GM20431 (cell line): ENCODE measurements at regions not wholly inside any gene's neighbourhood (a gene's known extent, or its start where the extent isn't known, plus 50 kb on each side); places are given as distances from the start of the nearest gene placed in this dataset.

ENCODE experiments used
- in situ Hi-C: fragments of 300-500 bp; cut with MseI, MboI; formaldehyde crosslinking; loops from one replicate; pipeline ENCODE4 v1.15.0; 2020; ENCODE audit warnings: low sequenced_read_pairs; ENCODE audit not compliant: unreplicated experiment

GRCh38 chr9:105141146-105141975 lies 103.1 kb upstream of the SLC44A1 start:
- in situ Hi-C loops = no loop called here

- in situ Hi-C loops = no loop called here
Observed at GRCh38 chr9:105141976-105142250, 102.5 kb upstream of the SLC44A1 start.

- in situ Hi-C loops = no loop called here
Observed at GRCh38 chr9:105142406-105143135, 101.9 kb upstream of the SLC44A1 start.

DNA sequence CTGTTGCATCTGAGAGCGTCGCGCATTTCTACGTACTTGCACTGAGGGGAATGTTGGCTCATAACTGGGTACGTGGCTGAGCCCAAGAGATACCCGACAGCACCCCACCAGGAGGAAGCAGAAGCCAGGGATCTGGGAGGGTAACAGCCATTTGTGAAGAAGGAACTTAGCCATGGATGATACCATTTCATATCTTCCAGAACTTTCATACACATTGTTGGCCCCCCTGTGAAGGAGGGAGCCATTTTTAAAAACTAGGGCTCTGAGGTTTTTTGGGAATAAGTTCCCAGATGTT lies 101.4 kb upstream of the SLC44A1 start:
- in situ Hi-C loops = no loop called here

- in situ Hi-C loops = no loop called here
Observed at GRCh38 chr9:105144076-105144475, 100.4 kb upstream of the SLC44A1 start.

GRCh38 chr9:105144841-105145240 lies 99.6 kb upstream of the SLC44A1 start:
- in situ Hi-C loops = no loop called here

DNA sequence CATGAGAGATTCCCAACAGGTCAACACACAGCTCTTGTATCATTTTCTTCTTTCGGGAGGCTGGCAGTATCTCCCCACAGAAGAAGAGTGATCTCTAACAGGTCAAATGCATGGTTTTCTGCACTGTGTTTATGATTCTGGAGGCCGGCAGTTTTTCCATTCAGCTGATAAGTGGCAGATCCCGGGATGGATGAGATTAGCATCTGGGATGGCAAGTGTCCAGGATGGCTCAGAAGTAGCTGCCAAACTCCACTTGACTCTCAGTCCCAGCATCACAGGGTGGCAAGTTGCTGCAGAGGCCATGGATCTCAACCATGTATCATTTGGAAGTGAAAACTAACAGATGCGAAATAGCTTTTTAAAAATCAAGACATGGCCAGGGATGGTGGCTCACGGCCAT lies 97.8 kb upstream of the SLC44A1 start:
- in situ Hi-C loops = no loop called here

GRCh38 chr9:105147110-105147871 lies 97.2 kb upstream of the SLC44A1 start:
- in situ Hi-C loops = no loop called here

DNA sequence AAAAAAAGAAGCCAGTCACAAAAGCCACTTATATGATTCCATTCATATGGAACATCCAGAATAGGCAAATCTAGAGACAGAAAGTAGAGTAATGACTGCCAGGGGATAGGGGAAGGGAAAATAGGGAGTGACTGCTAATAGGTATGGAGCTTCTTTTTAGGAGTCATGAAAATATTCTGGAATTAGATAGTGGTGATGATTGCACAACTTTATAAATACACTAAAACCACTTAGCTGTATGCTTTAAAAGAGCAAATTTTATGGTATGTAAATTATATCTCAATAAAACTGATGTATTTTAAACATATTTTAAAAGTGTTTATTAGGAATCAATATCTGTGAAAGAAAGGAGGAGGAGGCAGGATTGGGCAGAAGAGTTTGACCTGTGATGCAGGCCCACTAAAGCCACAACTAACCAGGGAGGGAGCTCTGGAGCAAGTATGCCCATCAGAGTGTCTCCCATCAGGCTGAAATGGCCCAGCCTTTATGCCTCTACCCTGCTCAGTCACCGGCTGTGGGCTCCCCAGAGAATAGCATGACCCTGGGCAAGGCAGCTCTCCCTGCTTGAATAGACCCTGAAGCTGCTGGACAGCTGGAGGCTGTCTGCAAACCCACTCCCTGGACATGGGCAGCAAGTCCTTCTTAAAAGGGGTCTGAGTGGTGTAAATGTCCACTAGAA lies 96.0 kb upstream of the SLC44A1 start:
- in situ Hi-C loops = no loop called here

DNA sequence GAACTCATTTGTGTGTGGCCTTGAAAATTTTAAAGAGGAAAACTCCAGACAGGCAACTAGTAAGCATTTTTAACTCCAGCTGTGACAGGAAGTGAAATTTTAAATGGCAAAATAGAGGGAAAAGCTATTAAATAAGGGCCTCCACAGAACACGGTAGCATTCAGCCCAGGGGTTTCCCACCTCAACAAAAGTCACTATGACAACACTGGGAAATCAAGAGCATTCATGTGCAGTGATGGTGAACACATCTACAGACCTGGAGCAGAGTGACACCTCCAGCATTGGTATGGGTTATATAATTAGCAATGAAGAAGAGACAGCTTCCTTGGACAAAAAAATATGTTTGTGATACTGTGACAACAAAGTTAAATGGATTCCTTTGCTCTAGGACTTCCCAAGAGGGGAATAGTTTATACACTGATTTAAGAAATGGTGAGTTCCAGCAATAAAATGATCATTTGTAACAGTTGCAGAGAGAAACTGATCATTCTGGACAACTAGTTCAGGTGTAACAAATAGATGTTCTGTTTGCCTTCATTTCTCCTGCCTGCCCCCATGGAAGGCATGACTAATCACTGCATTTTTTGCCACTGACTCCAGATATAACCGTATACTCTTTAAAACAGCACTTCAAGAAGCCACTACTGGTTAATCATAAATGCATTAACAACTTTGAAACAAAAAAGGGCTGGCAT lies 93.3 kb upstream of the SLC44A1 start:
- in situ Hi-C loops = loop anchor here (10.0 kb wide), 2 partner anchors 264 to 286 kb away; no protein-coding TSS in a partner anchor

DNA sequence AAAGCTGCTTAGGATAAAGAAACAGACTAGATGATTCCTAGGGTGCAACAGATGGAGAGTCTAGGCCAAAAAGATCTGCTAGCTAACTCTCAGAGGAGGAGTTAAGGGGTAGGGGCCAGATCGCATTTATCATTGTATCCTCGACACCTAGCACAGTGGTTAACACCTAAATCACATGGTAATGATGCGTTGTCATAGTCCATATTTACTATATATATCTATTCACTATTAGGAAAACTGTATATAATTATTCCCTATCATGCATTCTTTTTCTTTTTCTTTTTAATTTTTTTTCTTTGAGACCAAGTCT lies 92.8 kb upstream of the SLC44A1 start:
- in situ Hi-C loops = loop anchor here (10.0 kb wide), 2 partner anchors 263 to 287 kb away; no protein-coding TSS in a partner anchor

DNA sequence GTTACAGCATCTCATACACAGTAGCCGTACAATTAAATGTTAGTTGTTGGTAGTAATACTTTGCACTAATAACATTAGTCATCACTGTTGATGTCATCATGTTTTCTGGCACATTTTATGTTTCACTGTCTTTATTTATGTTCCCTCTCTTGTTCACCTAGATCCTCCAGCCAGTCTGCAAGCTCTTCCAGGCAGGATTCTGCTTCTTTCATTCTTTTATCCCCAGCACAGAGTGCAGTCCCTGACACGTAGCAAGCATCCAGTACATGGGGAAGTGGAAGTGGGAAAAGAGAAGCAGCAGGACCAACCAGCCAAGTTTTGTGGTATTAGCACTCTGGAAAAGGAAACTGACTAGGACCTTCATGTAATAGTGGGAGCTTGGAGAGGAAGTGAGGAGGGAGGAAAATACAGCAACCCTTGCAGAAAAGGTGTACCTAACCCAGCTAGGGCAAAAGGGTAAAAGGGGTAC lies 89.7 kb upstream of the SLC44A1 start:
- in situ Hi-C loops = loop anchor here (10.0 kb wide), 2 partner anchors 260 to 290 kb away; no protein-coding TSS in a partner anchor

- in situ Hi-C loops = loop anchor here (10.0 kb wide), 2 partner anchors 258 to 292 kb away; no protein-coding TSS in a partner anchor
Observed at GRCh38 chr9:105157171-105157583, 87.3 kb upstream of the SLC44A1 start.

DNA sequence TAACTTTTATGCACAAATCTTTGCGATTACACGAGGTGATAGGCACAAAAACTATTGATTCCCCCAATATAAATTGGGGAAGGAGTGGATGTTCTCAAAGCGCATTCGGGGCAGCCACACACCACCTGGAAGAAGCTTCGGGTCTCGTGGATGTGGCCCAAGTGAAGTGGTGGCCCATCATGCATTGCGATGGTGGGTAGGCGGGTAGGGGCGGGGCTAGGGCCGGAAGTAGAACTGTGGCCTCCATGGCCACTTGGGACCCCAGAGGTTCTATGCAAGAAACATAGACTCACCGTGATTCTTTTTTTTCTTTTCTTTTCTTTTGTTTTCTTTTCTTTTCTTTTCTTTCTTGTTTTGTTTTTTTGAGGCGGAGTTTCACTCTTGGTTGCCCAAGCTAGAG lies 86.4 kb upstream of the SLC44A1 start:
- in situ Hi-C loops = loop anchor here (10.0 kb wide), 2 partner anchors 257 to 293 kb away; no protein-coding TSS in a partner anchor

GRCh38 chr9:105158898-105159297 lies 85.6 kb upstream of the SLC44A1 start:
- in situ Hi-C loops = loop anchor here (10.0 kb wide), 2 partner anchors 256 to 294 kb away; no protein-coding TSS in a partner anchor

DNA sequence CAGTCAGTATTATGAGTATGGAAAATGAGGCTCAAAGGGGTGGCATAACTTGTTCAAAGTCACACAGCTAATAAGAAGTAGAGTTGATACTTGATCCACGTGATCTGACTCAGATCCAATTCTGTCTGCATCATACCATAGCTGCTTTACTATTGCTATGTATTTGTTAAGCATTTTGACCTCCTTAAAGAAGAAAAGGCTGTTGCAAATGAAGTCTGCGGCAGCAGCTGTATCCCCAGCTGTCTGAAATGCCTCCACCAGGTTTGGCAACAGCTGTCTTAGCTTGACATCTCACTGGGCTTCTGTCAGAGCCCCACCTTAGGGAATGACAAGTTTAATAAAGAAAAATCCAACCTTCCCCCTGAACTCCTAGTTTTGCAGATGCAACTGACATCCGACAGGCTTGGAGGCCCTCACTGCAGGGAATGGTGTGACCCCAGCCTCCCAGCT lies 75.6 kb upstream of the SLC44A1 start:
- in situ Hi-C loops = no loop called here

- in situ Hi-C loops = no loop called here
Observed at GRCh38 chr9:105171076-105171475, 73.4 kb upstream of the SLC44A1 start.

DNA sequence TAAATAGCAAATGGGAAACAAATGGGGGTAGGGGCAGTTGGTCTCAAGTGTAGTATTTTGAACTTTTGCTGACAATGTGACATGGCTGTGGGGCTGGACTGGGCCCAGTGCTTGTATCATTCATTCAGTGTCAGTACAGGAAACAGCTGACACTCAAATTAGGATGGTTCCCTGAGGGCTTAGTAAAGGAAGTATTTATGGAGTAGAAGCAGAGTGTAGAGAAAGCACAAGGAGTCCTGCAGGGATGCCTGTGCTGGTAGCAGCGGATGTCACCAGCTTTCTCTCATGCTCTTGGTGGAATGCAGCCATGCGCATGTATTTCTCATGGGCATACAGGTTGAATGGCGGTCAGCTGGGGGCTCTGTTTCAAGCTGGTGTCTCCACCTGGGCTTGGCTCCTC lies 72.9 kb upstream of the SLC44A1 start:
- in situ Hi-C loops = no loop called here

DNA sequence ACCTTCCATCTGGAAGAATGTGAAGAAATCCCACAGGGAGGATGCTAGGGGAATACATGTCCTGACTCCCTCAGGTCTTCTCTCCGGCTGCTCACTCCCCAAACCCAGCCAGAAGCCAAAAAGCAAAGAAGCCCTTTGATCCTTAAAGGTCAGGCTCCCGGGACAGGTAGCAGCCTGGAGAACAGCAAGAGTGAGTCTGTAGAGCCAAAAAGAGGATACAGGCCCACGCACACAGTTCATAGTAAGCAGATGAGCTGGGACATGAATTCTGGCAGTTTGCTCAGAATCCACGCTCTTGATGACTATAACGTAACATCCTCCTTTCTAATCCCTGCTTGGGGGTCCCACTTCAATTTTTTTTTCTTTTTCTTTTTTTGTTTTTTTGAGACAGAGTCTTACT lies 72.0 kb upstream of the SLC44A1 start:
- in situ Hi-C loops = no loop called here

- in situ Hi-C loops = no loop called here
Observed at GRCh38 chr9:105173306-105173705, 71.1 kb upstream of the SLC44A1 start.
